Liver (tissue), 8 donors: ENCODE measurements at regions not wholly inside any gene's neighbourhood (a gene's known extent, or its start where the extent isn't known, plus 50 kb on each side); places are given as distances from the start of the nearest gene placed in this dataset.

Experiments
- DNase-seq: peaks from one replicate; pipeline ENCODE4 v3.0.0-alpha.2; 2017; ENCODE audit warnings: low spot score
- H3K27ac ChIP-seq, 2 donors: one replicate each; pipeline ENCODE4 v1.7.0; 2013; ENCODE audit warnings: inconsistent platforms in 2 of 2, low read length in 2 of 2, control low read depth in 1 of 2, low read depth in 1 of 2, mild to moderate bottlenecking in 1 of 2
- H3K27me3 ChIP-seq, 4 donors: one replicate each; pipeline versions ENCODE4 v1.6.1 to v1.7.0; 2013; ENCODE audit warnings: low read length in 3 of 4, inconsistent platforms in 1 of 4, mild to moderate bottlenecking in 1 of 4, moderate library complexity in 1 of 4; ENCODE audit not compliant: control insufficient read depth in 4 of 4, insufficient read depth in 4 of 4
- H3K36me3 ChIP-seq, 4 donors: one replicate each; pipeline versions ENCODE4 v1.6.1 to v1.7.0; 2013; ENCODE audit warnings: low read length in 3 of 4, mild to moderate bottlenecking in 3 of 4, low read depth in 1 of 4, moderate library complexity in 1 of 4; ENCODE audit not compliant: control insufficient read depth in 4 of 4, insufficient read depth in 3 of 4
- H3K4me1 ChIP-seq, 4 donors: one replicate each; pipeline versions ENCODE4 v1.6.1 to v1.7.0; 2013; ENCODE audit warnings: low read length in 3 of 4, mild to moderate bottlenecking in 3 of 4, moderate library complexity in 1 of 4; ENCODE audit not compliant: control insufficient read depth in 4 of 4, insufficient read depth in 4 of 4
- H3K4me3 ChIP-seq, 3 donors: one replicate each; pipeline versions ENCODE4 v1.6.1 to v1.7.0; 2013; ENCODE audit warnings: low read length in 3 of 3, control low read depth in 1 of 3, low read depth in 1 of 3, mild to moderate bottlenecking in 1 of 3
- H3K9ac ChIP-seq, 2 donors: one replicate each; pipeline ENCODE4 v1.7.0; 2013; ENCODE audit warnings: low read length in 2 of 2, mild to moderate bottlenecking in 2 of 2, moderate library complexity in 2 of 2, control low read depth in 1 of 2, low read depth in 1 of 2
- H3K9me3 ChIP-seq, 4 donors: one replicate each; pipeline versions ENCODE4 v1.6.1 to v1.7.0; 2013; ENCODE audit warnings: low read length in 3 of 4; ENCODE audit not compliant: control insufficient read depth in 4 of 4
- EGR1 ChIP-seq, 2 donors: IDR thresholded peaks; 2 replicates each; pipeline ENCODE4 v1.6.1; 2016 to 2018; ENCODE audit warnings: antibody characterized with exemption in 2 of 2, low read depth in 2 of 2
- FOXA1 ChIP-seq: IDR thresholded peaks from 2 replicates; pipeline ENCODE4 v1.6.1; 2016; ENCODE audit warnings: antibody characterized with exemption
- FOXA2 ChIP-seq: IDR thresholded peaks from 2 replicates; pipeline ENCODE4 v1.6.1; 2016; ENCODE audit warnings: antibody characterized with exemption
- HNF4A ChIP-seq, 2 donors: conservative IDR thresholded peaks; 2 replicates each; pipeline ENCODE4 v1.6.1; 2016; ENCODE audit warnings: antibody characterized with exemption in 2 of 2, mild to moderate bottlenecking in 2 of 2
- HNF4G ChIP-seq: IDR thresholded peaks from 2 replicates; pipeline ENCODE4 v1.6.1; 2016; ENCODE audit warnings: antibody characterized with exemption
- JUND ChIP-seq, 2 donors: IDR thresholded peaks; 2 replicates each; pipeline ENCODE4 v1.6.1; 2016; ENCODE audit warnings: antibody characterized with exemption in 2 of 2
- NR2F2 ChIP-seq: IDR thresholded peaks from 2 replicates; pipeline ENCODE4 v1.6.1; 2016; ENCODE audit warnings: antibody characterized with exemption
- RAD21 ChIP-seq, 2 donors: IDR thresholded peaks; 2 replicates each; pipeline ENCODE4 v1.6.1; 2016; ENCODE audit warnings: antibody characterized with exemption in 2 of 2, mild to moderate bottlenecking in 2 of 2
- RXRA ChIP-seq, 2 donors: IDR thresholded peaks; 2 replicates each; pipeline ENCODE4 v1.6.1; 2017 to 2018; ENCODE audit warnings: antibody characterized with exemption in 2 of 2, mild to moderate bottlenecking in 1 of 2
- SP1 ChIP-seq: IDR thresholded peaks from 2 replicates; pipeline ENCODE4 v1.6.1; 2018; ENCODE audit warnings: antibody characterized with exemption, mild to moderate bottlenecking
- TAF1 ChIP-seq: conservative IDR thresholded peaks from 2 replicates; pipeline ENCODE4 v1.6.1; 2016; ENCODE audit warnings: antibody characterized with exemption, mild to moderate bottlenecking
- YY1 ChIP-seq: IDR thresholded peaks from 2 replicates; pipeline ENCODE4 v1.6.1; 2016; ENCODE audit warnings: antibody characterized with exemption, mild to moderate bottlenecking
- WGBS: extraction: QIAGEN DNeasy Blood & Tissue Kit; methylation state at CpG from one replicate; pipeline ENCODE4 v1.1.7; 2013; 5-methylcytosine and 5-hydroxymethylcytosine counted together
- TF ChIP-seq, protein P1 (sequence below): IDR thresholded peaks from 2 replicates; pipeline ENCODE4 v1.6.1; 2016; ENCODE audit warnings: antibody characterized with exemption, mild to moderate bottlenecking
- TF ChIP-seq, protein P2 (sequence below): IDR thresholded peaks from 2 replicates; pipeline ENCODE4 v1.6.1; 2016; ENCODE audit warnings: antibody characterized with exemption
- TF ChIP-seq, protein P3 (sequence below): IDR thresholded peaks from 2 replicates; pipeline ENCODE4 v1.6.1; 2016; ENCODE audit warnings: antibody characterized with exemption
- TF ChIP-seq, protein P4 (sequence below): fragments of 150-350 bp; IDR thresholded peaks from 2 replicates; pipeline ENCODE4 v1.5.1; 2017; ENCODE audit warnings: improper control_type of control experiment, low read depth, low read length; ENCODE audit not compliant: missing input control
- TF ChIP-seq, protein P5 (sequence below): IDR thresholded peaks from 2 replicates; pipeline ENCODE4 v1.6.1; 2016; ENCODE audit warnings: antibody characterized with exemption
- donor health status: healthy.
- donor health status: healthy.
- donor health status: healthy.
- donor health status: healthy.
- donor health status: healthy.

DNA sequence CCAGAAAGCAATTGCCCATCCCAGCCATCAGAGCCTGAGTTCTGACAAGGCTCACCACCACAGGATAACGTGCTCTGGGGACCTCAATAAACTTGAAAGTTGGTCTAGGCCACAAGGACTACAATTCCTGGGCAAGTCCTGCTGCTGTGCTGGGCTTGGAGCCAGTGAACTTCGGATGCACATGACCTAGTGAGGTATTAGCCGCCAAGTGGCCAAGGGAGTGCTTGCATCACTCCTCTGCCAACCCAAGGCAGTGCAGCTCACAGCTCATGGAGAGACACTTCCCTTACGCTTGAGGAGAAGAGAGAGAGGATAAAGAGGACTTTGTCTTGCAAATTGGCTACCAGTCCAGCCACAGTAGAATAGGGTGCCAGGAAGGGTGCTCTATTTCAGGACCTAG lies 219.6 kb downstream of the MBD2 start:
- 46% methylated on average over 4 of the region's 4 CpGs for WGBS
- H3K27ac ChIP-seq, result no peak overlapping the region
- no peaks in the 10 kb centered on the region for H3K4me1 ChIP-seq
- H3K9me3 ChIP-seq, result peaks cover 0 to 3% (median 0%) of the 10 kb centered on the region in 4 donors
- H3K9ac ChIP-seq, result no peak overlapping the region
- TF ChIP-seq FOXA1 (no peak), HNF4A (conservative IDR thresholded peaks at IDR 0.05) (no peak), TAF1 (no peak), YY1 (no peak), SP1 (no peak), EGR1 (IDR thresholded peaks at IDR 0.05; ENCODE audit: low read depth in 2 of 2) (no peak), FOXA2 (no peak), NR2F2 (no peak), RAD21 (IDR thresholded peaks at IDR 0.05) (no peak), JUND (IDR thresholded peaks at IDR 0.05) (no peak), RXRA (IDR thresholded peaks at IDR 0.05) (no peak), HNF4G (no peak)
- TF ChIP-seq, protein P1, sequence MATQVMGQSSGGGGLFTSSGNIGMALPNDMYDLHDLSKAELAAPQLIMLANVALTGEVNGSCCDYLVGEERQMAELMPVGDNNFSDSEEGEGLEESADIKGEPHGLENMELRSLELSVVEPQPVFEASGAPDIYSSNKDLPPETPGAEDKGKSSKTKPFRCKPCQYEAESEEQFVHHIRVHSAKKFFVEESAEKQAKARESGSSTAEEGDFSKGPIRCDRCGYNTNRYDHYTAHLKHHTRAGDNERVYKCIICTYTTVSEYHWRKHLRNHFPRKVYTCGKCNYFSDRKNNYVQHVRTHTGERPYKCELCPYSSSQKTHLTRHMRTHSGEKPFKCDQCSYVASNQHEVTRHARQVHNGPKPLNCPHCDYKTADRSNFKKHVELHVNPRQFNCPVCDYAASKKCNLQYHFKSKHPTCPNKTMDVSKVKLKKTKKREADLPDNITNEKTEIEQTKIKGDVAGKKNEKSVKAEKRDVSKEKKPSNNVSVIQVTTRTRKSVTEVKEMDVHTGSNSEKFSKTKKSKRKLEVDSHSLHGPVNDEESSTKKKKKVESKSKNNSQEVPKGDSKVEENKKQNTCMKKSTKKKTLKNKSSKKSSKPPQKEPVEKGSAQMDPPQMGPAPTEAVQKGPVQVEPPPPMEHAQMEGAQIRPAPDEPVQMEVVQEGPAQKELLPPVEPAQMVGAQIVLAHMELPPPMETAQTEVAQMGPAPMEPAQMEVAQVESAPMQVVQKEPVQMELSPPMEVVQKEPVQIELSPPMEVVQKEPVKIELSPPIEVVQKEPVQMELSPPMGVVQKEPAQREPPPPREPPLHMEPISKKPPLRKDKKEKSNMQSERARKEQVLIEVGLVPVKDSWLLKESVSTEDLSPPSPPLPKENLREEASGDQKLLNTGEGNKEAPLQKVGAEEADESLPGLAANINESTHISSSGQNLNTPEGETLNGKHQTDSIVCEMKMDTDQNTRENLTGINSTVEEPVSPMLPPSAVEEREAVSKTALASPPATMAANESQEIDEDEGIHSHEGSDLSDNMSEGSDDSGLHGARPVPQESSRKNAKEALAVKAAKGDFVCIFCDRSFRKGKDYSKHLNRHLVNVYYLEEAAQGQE, result no peak
- TF ChIP-seq, protein P2, sequence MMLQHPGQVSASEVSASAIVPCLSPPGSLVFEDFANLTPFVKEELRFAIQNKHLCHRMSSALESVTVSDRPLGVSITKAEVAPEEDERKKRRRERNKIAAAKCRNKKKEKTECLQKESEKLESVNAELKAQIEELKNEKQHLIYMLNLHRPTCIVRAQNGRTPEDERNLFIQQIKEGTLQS, result no peak
- TF ChIP-seq, protein P3, sequence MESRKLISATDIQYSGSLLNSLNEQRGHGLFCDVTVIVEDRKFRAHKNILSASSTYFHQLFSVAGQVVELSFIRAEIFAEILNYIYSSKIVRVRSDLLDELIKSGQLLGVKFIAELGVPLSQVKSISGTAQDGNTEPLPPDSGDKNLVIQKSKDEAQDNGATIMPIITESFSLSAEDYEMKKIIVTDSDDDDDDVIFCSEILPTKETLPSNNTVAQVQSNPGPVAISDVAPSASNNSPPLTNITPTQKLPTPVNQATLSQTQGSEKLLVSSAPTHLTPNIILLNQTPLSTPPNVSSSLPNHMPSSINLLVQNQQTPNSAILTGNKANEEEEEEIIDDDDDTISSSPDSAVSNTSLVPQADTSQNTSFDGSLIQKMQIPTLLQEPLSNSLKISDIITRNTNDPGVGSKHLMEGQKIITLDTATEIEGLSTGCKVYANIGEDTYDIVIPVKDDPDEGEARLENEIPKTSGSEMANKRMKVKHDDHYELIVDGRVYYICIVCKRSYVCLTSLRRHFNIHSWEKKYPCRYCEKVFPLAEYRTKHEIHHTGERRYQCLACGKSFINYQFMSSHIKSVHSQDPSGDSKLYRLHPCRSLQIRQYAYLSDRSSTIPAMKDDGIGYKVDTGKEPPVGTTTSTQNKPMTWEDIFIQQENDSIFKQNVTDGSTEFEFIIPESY, result no peak
- TF ChIP-seq, protein P4, sequence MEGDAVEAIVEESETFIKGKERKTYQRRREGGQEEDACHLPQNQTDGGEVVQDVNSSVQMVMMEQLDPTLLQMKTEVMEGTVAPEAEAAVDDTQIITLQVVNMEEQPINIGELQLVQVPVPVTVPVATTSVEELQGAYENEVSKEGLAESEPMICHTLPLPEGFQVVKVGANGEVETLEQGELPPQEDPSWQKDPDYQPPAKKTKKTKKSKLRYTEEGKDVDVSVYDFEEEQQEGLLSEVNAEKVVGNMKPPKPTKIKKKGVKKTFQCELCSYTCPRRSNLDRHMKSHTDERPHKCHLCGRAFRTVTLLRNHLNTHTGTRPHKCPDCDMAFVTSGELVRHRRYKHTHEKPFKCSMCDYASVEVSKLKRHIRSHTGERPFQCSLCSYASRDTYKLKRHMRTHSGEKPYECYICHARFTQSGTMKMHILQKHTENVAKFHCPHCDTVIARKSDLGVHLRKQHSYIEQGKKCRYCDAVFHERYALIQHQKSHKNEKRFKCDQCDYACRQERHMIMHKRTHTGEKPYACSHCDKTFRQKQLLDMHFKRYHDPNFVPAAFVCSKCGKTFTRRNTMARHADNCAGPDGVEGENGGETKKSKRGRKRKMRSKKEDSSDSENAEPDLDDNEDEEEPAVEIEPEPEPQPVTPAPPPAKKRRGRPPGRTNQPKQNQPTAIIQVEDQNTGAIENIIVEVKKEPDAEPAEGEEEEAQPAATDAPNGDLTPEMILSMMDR, result no peak
- TF ChIP-seq, protein P5, sequence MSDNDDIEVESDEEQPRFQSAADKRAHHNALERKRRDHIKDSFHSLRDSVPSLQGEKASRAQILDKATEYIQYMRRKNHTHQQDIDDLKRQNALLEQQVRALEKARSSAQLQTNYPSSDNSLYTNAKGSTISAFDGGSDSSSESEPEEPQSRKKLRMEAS, result no peak
- no peak for DNase-seq
- H3K36me3 ChIP-seq, result no peaks in the 10 kb centered on the region
- H3K27me3 ChIP-seq, result no peaks in the 10 kb centered on the region
- no peak overlapping the region for H3K4me3 ChIP-seq

DNA sequence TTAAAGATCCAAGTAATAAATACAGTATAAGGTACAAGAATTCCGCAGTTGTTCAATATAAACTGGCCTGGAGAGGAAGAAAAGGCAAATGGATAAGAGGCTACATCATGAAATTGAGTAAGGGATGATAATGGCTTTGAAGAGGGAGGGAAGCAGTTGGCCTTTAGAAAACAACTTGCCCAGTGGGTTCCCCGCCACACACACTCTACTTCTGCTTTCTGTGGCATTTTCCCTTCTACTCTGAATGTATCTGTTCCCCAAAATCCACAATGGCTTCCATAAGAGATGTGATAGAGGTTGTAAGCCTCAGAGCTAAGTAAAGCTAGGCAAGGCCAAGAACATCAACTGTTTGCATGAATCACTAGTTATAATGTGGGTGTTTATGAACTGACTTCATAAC lies 221.3 kb downstream of the MBD2 start:
- Histone ChIP-seq H3K36me3 (no peaks in the 10 kb centered on the region), H3K9me3 (peaks cover 0 to 3% (median 0%) of the 10 kb centered on the region in 4 donors)
- WGBS, result 56% methylated on average over 2 of the region's 2 CpGs
- TF ChIP-seq, protein P3, result no peak
- TF ChIP-seq, protein P1, result no peak
- TF ChIP-seq, protein P4, result no peak
- TF ChIP-seq HNF4A (conservative IDR thresholded peaks at IDR 0.05) (no peak), EGR1 (IDR thresholded peaks at IDR 0.05; ENCODE audit: low read depth in 2 of 2) (no peak), TAF1 (no peak)

More for the DNA sequence above, 221.3 kb downstream of the MBD2 start:
- no peak overlapping the region for H3K27ac ChIP-seq
- DNase-seq, result no peak
- H3K4me3 ChIP-seq, result no peak overlapping the region
- no peaks in the 10 kb centered on the region for H3K4me1 ChIP-seq
- H3K9ac ChIP-seq, result no peak overlapping the region
- no peaks in the 10 kb centered on the region for H3K27me3 ChIP-seq
